HCT116 (cell line): ENCODE measurements at regions not wholly inside any gene's neighbourhood (a gene's known extent, or its start where the extent isn't known, plus 50 kb on each side); places are given as distances from the start of the nearest gene placed in this dataset.
"Not testable (repeated sequence)": the region's sequence is repeated elsewhere in the genome, so short reads cannot be mapped to it uniquely, and the experiment has no call there.

Experiments
- ATAC-seq: fragments of 200-7000 bp; cut with Tn5 transposase; 2 replicates; pipeline ENCODE4 v1.9.1; 2020; ENCODE audit warnings: mild to moderate bottlenecking, moderate library complexity
- BruUV-seq: library from RNA; stranded (reverse); fragments of 400-500 nt; replicated peaks from 2 replicates; lab custom pipeline; 2021; lab: Mats Ljungman, UMichigan
- CTCF ChIA-PET: fragments of 300-600 bp; sonication (Branson Sonifier 250); formaldehyde crosslinking; loops from one replicate; lab custom pipeline; 2021; ENCODE audit warnings: antibody characterized with exemption; lab: Charles Lee
- POLR2A ChIA-PET: fragments of 300-600, 350-600 bp; sonication (Branson Sonifier 250); formaldehyde crosslinking; loops from one replicate; lab custom pipeline; 2021; ENCODE audit warnings: antibody characterized with exemption; lab: Charles Lee
- RAD21 ChIA-PET, 2 experiments: fragments of 300-600 bp; sonication (Branson Sonifier 250); formaldehyde crosslinking; loops; one replicate each; lab custom pipeline; 2023; ENCODE audit warnings: low total read pairs in 2 of 2; ENCODE audit not compliant: uncharacterized antibody in 2 of 2, unreplicated experiment in 2 of 2, low non-redundant PET in 1 of 2; lab: Charles Lee
- DNase-seq: peaks from one replicate; pipeline ENCODE4 v3.0.0-alpha.2; 2010; ENCODE audit warnings: low read depth, low spot score
- H2AFZ ChIP-seq: fragments of 200-600 bp; shearing (Covaris generic), sonication (generic); 2 replicates; pipeline ENCODE4 v1.6.1; 2017; ENCODE audit warnings: low read depth, mixed run types, mixed read lengths, antibody characterized with exemption, low read length; ENCODE audit not compliant: poor library complexity, severe bottlenecking
- H3K27ac ChIP-seq: 2 replicates; pipeline ENCODE4 v1.5.1; 2012; ENCODE audit warnings: low read depth, low read length
- H3K27me3 ChIP-seq: fragments of 200-600 bp; sonication (generic); 2 replicates; pipeline ENCODE4 v1.6.1; 2016; ENCODE audit warnings: mixed run types, low read length, mixed read lengths; ENCODE audit not compliant: insufficient read depth
- H3K36me3 ChIP-seq, 2 experiments: fragments of 200-500 bp in 1 of 2; fragments of 200-600 bp in 1 of 2; sonication (Bioruptor generic) in 1 of 2; sonication (generic) in 1 of 2; 2 replicates each; pipeline versions ENCODE4 v1.5.1 to v1.6.1; 2014 to 2016; ENCODE audit warnings: low read length in 2 of 2, inconsistent platforms in 1 of 2, mixed read lengths in 1 of 2, mixed run types in 1 of 2; ENCODE audit not compliant: insufficient read depth in 2 of 2, control insufficient read depth in 1 of 2
- H3K4me1 ChIP-seq, 2 experiments: fragments of 200-600 bp in 1 of 2; sonication (generic) in 1 of 2; 2 replicates each; pipeline versions ENCODE4 v1.5.1 to v1.6.1; 2012 to 2017; ENCODE audit warnings: low read length in 2 of 2, inconsistent platforms in 1 of 2, mild to moderate bottlenecking in 1 of 2, mixed read lengths in 1 of 2, mixed run types in 1 of 2, moderate library complexity in 1 of 2; ENCODE audit not compliant: insufficient read depth in 2 of 2, control insufficient read depth in 1 of 2
- H3K4me2 ChIP-seq: fragments of 200-600 bp; sonication (generic); 2 replicates; pipeline ENCODE4 v1.6.1; 2017; ENCODE audit warnings: mixed run types, low read length, mixed read lengths
- H3K4me3 ChIP-seq, 2 experiments: fragments of 200-600 bp in 1 of 2; sonication (generic) in 1 of 2; replicated peaks in 1 of 2; 2 replicates each; pipeline ENCODE4 v1.5.1; 2011 to 2016; ENCODE audit warnings: low read length in 2 of 2, control low read depth in 1 of 2, low read depth in 1 of 2, mild to moderate bottlenecking in 1 of 2, mixed read lengths in 1 of 2, mixed run types in 1 of 2
- H3K79me2 ChIP-seq: fragments of 200-600 bp; sonication (generic); 2 replicates; pipeline ENCODE4 v1.6.1; 2017; ENCODE audit warnings: mild to moderate bottlenecking, mixed run types, low read length, moderate library complexity, mixed read lengths; ENCODE audit not compliant: insufficient read depth
- H3K9ac ChIP-seq: fragments of 200-600 bp; sonication (generic); 2 replicates; pipeline ENCODE4 v1.6.1; 2016; ENCODE audit warnings: low read length, mixed read lengths
- H3K9me2 ChIP-seq: fragments of 200-600 bp; sonication (generic), shearing (Covaris generic); 2 replicates; pipeline ENCODE4 v1.6.1; 2017; ENCODE audit warnings: mixed run types, mild to moderate bottlenecking, moderate library complexity; ENCODE audit not compliant: insufficient read depth
- H3K9me3 ChIP-seq, 2 experiments: fragments of 200-500 bp in 1 of 2; fragments of 200-600 bp in 1 of 2; sonication (Bioruptor generic) in 1 of 2; sonication (generic) in 1 of 2; 2 replicates each; pipeline ENCODE4 v1.6.1; 2014 to 2017; ENCODE audit warnings: low read length in 2 of 2, mixed read lengths in 2 of 2, inconsistent platforms in 1 of 2, low read depth in 1 of 2, mild to moderate bottlenecking in 1 of 2, mixed run types in 1 of 2, moderate library complexity in 1 of 2; ENCODE audit not compliant: control insufficient read depth in 1 of 2, insufficient read depth in 1 of 2
- H4K20me1 ChIP-seq: fragments of 200-600 bp; sonication (generic), shearing (Covaris generic); 2 replicates; pipeline ENCODE4 v1.6.1; 2017; ENCODE audit warnings: mixed run types, mild to moderate bottlenecking, moderate library complexity; ENCODE audit not compliant: insufficient read depth
- CEBPB ChIP-seq: IDR thresholded peaks from 2 replicates; pipeline ENCODE4 v1.6.1; 2012; ENCODE audit warnings: low read depth
- EZH2phosphoT487 ChIP-seq: fragments of 200-600 bp; IDR thresholded peaks from 2 replicates; pipeline ENCODE4 v1.6.1; 2018; ENCODE audit warnings: antibody characterized with exemption, borderline replicate concordance
- JUND ChIP-seq: IDR thresholded peaks from 2 replicates; pipeline ENCODE4 v1.6.1; 2012
- MAX ChIP-seq: IDR thresholded peaks from 2 replicates; pipeline ENCODE4 v1.6.1; 2012
- POLR2A ChIP-seq: IDR thresholded peaks from 2 replicates; pipeline ENCODE4 v1.7.0; 2011; ENCODE audit warnings: borderline replicate concordance; ENCODE audit not compliant: insufficient read depth, insufficient read length; ENCODE audit errors: extremely low read depth
- SRF ChIP-seq: IDR thresholded peaks from 2 replicates; pipeline ENCODE4 v1.6.1; 2012; ENCODE audit warnings: low read depth
- YY1 ChIP-seq: IDR thresholded peaks from 2 replicates; pipeline ENCODE4 v1.6.1; 2011; ENCODE audit warnings: low read length, low read depth, moderate library complexity, mild to moderate bottlenecking; ENCODE audit not compliant: insufficient replicate concordance; ENCODE audit errors: extremely low read depth
- intact Hi-C: fragments of 100-400 bp; cut with micrococcal nuclease; formaldehyde crosslinking; loops from 2 replicates; pipeline ENCODE4 v1.10.0; 2022

- Histone ChIP-seq H3K9me2 (no peaks in the 10 kb centered on the region), H3K36me3 (no peaks in the 10 kb centered on the region), H3K4me1 (no peaks in the 10 kb centered on the region), H2AFZ (no peak overlapping the region), H3K27ac (no peak overlapping the region), H3K4me3 (no peak overlapping the region), H3K27me3 (no peaks in the 10 kb centered on the region), H3K9ac (no peak overlapping the region), H3K4me2 (no peak overlapping the region), H3K79me2 (no peaks in the 10 kb centered on the region), H4K20me1 (no peaks in the 10 kb centered on the region), H3K9me3 (peaks cover 4 to 39% of the 10 kb centered on the region in 2 experiments; a peak in 2 of 4 replicates)
- intact Hi-C loops, result no loop called here
- no peak for DNase-seq
- no peak for ATAC-seq
- RAD21 ChIA-PET, result no interaction called here
- no TSS peak for BruUV-seq
- POLR2A ChIA-PET, result no interaction called here
- CTCF ChIA-PET, result no interaction called here
- no peak for TF ChIP-seq POLR2A
- no peak for TF ChIP-seq EZH2phosphoT487
- TF ChIP-seq YY1, result no peak
- TF ChIP-seq SRF, result no peak
- TF ChIP-seq CEBPB, result no peak
- TF ChIP-seq JUND, result no peak
- no peak for TF ChIP-seq MAX
These were observed 558.2 kb upstream of the PFKP start for GRCh38 chr10:2509081-2509531.

- H3K4me3 ChIP-seq, H3K27ac ChIP-seq, POLR2A ChIA-PET, RAD21 ChIA-PET, BruUV-seq, H3K4me2 ChIP-seq, intact Hi-C loops, H3K4me1 ChIP-seq, H3K9ac ChIP-seq, ATAC-seq, H3K36me3 ChIP-seq, H4K20me1 ChIP-seq, CTCF ChIA-PET, H3K9me2 ChIP-seq, H3K27me3 ChIP-seq, H2AFZ ChIP-seq, H3K79me2 ChIP-seq, DNase-seq: not testable (repeated sequence)
- peaks cover 4 to 14% of the 10 kb centered on the region in 2 experiments; a peak in 2 of 4 replicates for H3K9me3 ChIP-seq
These were observed 565.9 kb upstream of the PFKP start for GRCh38 chr10:2501366-2501940.
